HepG2 (cell line): ENCODE measurements at regions not wholly inside any gene's neighbourhood (a gene's known extent, or its start where the extent isn't known, plus 50 kb on each side); places are given as distances from the start of the nearest gene placed in this dataset.

Source experiments
- KAT7 ChIP-seq: IDR thresholded peaks from 2 replicates; pipeline ENCODE4 v1.6.1; 2018; ENCODE audit warnings: borderline replicate concordance, missing compliant biosample characterization
- KLF13 ChIP-seq: sonication (generic); formaldehyde crosslinking; IDR thresholded peaks from 2 replicates; pipeline ENCODE4 v1.4.0; 2020; ENCODE audit warnings: mild to moderate bottlenecking, missing genetic modification reagents
- REXO4 ChIP-seq: sonication (generic); formaldehyde crosslinking; IDR thresholded peaks from 2 replicates; pipeline ENCODE4 v1.8.0; 2022; ENCODE audit warnings: missing genetic modification reagents, mild to moderate bottlenecking, borderline replicate concordance
- SRSF1 ChIP-seq: fragments of 200-400 bp; formaldehyde crosslinking; optimal IDR thresholded peaks from 2 replicates; pipeline ENCODE3; 2017; ENCODE audit warnings: mild to moderate bottlenecking, low read depth, low read length, moderate library complexity
- TF ChIP-seq, protein P1 (sequence below), 2 experiments: fragments of 450-650 bp in 1 of 2; sonication (generic) in 1 of 2; formaldehyde crosslinking in 1 of 2; IDR thresholded peaks; 2 replicates each; pipeline versions ENCODE4 v1.6.1 to v1.8.0; 2016 to 2022; ENCODE audit warnings: antibody characterized with exemption in 1 of 2, mild to moderate bottlenecking in 1 of 2, missing genetic modification reagents in 1 of 2
- TF ChIP-seq, protein P2 (sequence below): sonication (generic); formaldehyde crosslinking; IDR thresholded peaks from 2 replicates; pipeline ENCODE4 v1.8.1; 2023; ENCODE audit warnings: missing genetic modification reagents, mild to moderate bottlenecking, borderline replicate concordance
- TF ChIP-seq, protein P3 (sequence below): sonication (generic); formaldehyde crosslinking; IDR thresholded peaks from 2 replicates; pipeline ENCODE4 v1.4.0; 2020; ENCODE audit warnings: missing genetic modification reagents
- TF ChIP-seq, protein P4 (sequence below): sonication (generic); formaldehyde crosslinking; IDR thresholded peaks from 2 replicates; pipeline ENCODE4 v1.4.0; 2020; ENCODE audit warnings: mild to moderate bottlenecking, missing genetic modification reagents
- TF ChIP-seq, protein P5 (sequence below): sonication (generic); formaldehyde crosslinking; IDR thresholded peaks from 2 replicates; pipeline ENCODE4 v1.4.0; 2020; ENCODE audit warnings: missing genetic modification reagents, borderline replicate concordance

DNA sequence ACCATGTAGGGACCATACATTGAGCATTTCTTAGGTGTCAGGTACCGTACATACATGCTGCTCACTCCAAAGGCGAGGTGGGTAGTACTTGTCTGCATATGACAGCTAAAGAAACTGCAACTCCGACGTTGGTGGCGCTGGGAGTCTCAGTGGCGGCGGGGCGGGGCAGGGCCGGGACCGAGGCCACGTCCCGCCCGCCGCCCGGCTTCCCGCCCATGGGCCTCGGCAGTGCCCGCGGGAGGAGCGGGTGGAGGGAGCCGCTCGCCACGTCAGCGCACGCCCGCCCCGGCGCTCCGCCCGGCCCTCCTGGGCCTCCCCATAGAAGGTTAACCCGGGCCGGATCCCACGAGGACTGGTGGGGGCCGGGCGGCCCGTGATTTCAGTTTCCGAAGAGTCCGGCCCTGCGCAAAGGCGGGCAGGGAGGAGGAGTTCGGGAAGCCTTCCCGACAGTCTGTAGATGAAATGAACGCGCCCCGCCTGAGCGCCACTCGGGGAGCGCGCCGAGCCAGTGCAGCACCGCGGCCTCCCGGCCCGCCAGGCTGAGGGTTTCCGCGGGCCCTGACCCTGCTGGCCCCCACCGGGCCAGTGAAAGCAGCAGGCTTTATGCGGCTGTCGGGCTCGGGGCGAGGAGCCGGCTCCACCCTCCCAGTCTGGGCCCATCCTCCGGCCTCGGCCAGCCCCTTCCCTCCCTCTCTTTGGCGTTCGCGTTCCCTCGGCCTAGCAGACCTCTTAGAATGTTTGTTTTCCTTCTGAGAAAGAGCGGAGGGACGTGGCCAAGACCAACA, 119.9 kb upstream of the JUN start (continued):
- TF ChIP-seq, protein P1, sequence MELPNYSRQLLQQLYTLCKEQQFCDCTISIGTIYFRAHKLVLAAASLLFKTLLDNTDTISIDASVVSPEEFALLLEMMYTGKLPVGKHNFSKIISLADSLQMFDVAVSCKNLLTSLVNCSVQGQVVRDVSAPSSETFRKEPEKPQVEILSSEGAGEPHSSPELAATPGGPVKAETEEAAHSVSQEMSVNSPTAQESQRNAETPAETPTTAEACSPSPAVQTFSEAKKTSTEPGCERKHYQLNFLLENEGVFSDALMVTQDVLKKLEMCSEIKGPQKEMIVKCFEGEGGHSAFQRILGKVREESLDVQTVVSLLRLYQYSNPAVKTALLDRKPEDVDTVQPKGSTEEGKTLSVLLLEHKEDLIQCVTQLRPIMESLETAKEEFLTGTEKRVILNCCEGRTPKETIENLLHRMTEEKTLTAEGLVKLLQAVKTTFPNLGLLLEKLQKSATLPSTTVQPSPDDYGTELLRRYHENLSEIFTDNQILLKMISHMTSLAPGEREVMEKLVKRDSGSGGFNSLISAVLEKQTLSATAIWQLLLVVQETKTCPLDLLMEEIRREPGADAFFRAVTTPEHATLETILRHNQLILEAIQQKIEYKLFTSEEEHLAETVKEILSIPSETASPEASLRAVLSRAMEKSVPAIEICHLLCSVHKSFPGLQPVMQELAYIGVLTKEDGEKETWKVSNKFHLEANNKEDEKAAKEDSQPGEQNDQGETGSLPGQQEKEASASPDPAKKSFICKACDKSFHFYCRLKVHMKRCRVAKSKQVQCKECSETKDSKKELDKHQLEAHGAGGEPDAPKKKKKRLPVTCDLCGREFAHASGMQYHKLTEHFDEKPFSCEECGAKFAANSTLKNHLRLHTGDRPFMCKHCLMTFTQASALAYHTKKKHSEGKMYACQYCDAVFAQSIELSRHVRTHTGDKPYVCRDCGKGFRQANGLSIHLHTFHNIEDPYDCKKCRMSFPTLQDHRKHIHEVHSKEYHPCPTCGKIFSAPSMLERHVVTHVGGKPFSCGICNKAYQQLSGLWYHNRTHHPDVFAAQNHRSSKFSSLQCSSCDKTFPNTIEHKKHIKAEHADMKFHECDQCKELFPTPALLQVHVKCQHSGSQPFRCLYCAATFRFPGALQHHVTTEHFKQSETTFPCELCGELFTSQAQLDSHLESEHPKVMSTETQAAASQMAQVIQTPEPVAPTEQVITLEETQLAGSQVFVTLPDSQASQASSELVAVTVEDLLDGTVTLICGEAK (IDR thresholded peaks at IDR 0.05) = no peak
- TF ChIP-seq, protein P1 (CRISPR knock-in tag; IDR thresholded peaks at IDR 0.05) = no peak; the same call in 1 of the 2 replicates
- TF ChIP-seq, protein P2, sequence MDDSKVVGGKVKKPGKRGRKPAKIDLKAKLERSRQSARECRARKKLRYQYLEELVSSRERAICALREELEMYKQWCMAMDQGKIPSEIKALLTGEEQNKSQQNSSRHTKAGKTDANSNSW = no peak
- TF ChIP-seq, protein P3, sequence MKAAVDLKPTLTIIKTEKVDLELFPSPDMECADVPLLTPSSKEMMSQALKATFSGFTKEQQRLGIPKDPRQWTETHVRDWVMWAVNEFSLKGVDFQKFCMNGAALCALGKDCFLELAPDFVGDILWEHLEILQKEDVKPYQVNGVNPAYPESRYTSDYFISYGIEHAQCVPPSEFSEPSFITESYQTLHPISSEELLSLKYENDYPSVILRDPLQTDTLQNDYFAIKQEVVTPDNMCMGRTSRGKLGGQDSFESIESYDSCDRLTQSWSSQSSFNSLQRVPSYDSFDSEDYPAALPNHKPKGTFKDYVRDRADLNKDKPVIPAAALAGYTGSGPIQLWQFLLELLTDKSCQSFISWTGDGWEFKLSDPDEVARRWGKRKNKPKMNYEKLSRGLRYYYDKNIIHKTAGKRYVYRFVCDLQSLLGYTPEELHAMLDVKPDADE (CRISPR knock-in tag) = peak; percentile 75; the same call in 1 of the 2 replicates
- TF ChIP-seq KLF13 (CRISPR knock-in tag) (0 out of 2 replicates have a peak, but pooled peaks have one; percentile 51), SRSF1 (no peak), REXO4 (CRISPR knock-in tag) (no peak), KAT7 (CRISPR knock-in tag) (peak; percentile 79; the same call in 1 of the 2 replicates)
- TF ChIP-seq, protein P4, sequence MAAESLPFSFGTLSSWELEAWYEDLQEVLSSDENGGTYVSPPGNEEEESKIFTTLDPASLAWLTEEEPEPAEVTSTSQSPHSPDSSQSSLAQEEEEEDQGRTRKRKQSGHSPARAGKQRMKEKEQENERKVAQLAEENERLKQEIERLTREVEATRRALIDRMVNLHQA (CRISPR knock-in tag) = no peak
- TF ChIP-seq, protein P5, sequence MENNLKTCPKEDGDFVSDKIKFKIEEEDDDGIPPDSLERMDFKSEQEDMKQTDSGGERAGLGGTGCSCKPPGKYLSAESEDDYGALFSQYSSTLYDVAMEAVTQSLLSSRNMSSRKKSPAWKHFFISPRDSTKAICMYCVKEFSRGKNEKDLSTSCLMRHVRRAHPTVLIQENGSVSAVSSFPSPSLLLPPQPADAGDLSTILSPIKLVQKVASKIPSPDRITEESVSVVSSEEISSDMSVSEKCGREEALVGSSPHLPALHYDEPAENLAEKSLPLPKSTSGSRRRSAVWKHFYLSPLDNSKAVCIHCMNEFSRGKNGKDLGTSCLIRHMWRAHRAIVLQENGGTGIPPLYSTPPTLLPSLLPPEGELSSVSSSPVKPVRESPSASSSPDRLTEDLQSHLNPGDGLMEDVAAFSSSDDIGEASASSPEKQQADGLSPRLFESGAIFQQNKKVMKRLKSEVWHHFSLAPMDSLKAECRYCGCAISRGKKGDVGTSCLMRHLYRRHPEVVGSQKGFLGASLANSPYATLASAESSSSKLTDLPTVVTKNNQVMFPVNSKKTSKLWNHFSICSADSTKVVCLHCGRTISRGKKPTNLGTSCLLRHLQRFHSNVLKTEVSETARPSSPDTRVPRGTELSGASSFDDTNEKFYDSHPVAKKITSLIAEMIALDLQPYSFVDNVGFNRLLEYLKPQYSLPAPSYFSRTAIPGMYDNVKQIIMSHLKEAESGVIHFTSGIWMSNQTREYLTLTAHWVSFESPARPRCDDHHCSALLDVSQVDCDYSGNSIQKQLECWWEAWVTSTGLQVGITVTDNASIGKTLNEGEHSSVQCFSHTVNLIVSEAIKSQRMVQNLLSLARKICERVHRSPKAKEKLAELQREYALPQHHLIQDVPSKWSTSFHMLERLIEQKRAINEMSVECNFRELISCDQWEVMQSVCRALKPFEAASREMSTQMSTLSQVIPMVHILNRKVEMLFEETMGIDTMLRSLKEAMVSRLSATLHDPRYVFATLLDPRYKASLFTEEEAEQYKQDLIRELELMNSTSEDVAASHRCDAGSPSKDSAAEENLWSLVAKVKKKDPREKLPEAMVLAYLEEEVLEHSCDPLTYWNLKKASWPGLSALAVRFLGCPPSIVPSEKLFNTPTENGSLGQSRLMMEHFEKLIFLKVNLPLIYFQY (CRISPR knock-in tag) = peak; percentile 89
